KG1 (cell line): ENCODE measurements at regions not wholly inside any gene's neighbourhood (a gene's known extent, or its start where the extent isn't known, plus 50 kb on each side); places are given as distances from the start of the nearest gene placed in this dataset.

ENCODE experiments used
- DNase-seq: peaks from one replicate; lab custom pipeline; 2025; lab: John Stamatoyannopoulos, UW

- DNase-seq, result no peak
Measured at GRCh38 chr15:81595752-81596151, 221.7 kb upstream of the TMC3 start.

- no peak for DNase-seq
Measured at GRCh38 chr15:81589671-81590070, 215.7 kb upstream of the TMC3 start.

GRCh38 chr15:81575436-81576123 lies 201.6 kb upstream of the TMC3 start:
- no peak for DNase-seq

- DNase-seq, result no peak
Measured at GRCh38 chr15:81573098-81573746, 199.2 kb upstream of the TMC3 start.

- DNase-seq, result no peak
Measured at GRCh38 chr15:81572190-81572589, 198.2 kb upstream of the TMC3 start.

- no peak for DNase-seq
Measured at GRCh38 chr15:81569286-81570080, 195.5 kb upstream of the TMC3 start.

GRCh38 chr15:81567924-81568323 lies 193.9 kb upstream of the TMC3 start:
- DNase-seq, result no peak

- no peak for DNase-seq
Measured at GRCh38 chr15:81562986-81563385, 189.0 kb upstream of the TMC3 start.

- DNase-seq, result no peak
Measured at GRCh38 chr15:81560405-81560804, 186.4 kb upstream of the TMC3 start.

GRCh38 chr15:81558056-81558455 lies 184.0 kb upstream of the TMC3 start:
- DNase-seq, result no peak

GRCh38 chr15:81555346-81555745 lies 181.3 kb upstream of the TMC3 start:
- no peak for DNase-seq

GRCh38 chr15:81548365-81549130 lies 174.5 kb upstream of the TMC3 start:
- no peak for DNase-seq

GRCh38 chr15:81547521-81548132 lies 173.6 kb upstream of the TMC3 start:
- DNase-seq, result no peak

- DNase-seq, result no peak
Measured at GRCh38 chr15:81544385-81544784, 170.4 kb upstream of the TMC3 start.

GRCh38 chr15:81540909-81541308 lies 166.9 kb upstream of the TMC3 start:
- no peak for DNase-seq

GRCh38 chr15:81536356-81536755 lies 162.3 kb upstream of the TMC3 start:
- DNase-seq, result no peak

- DNase-seq, result no peak
Measured at GRCh38 chr15:81534124-81534523, 160.1 kb upstream of the TMC3 start.

GRCh38 chr15:81532001-81532400 lies 158.0 kb upstream of the TMC3 start:
- no peak for DNase-seq

- DNase-seq, result no peak
Measured at GRCh38 chr15:81531109-81531592, 157.1 kb upstream of the TMC3 start.

GRCh38 chr15:81530271-81530691 lies 156.3 kb upstream of the TMC3 start:
- DNase-seq, result no peak

- no peak for DNase-seq
Measured at GRCh38 chr15:81529481-81529880, 155.5 kb upstream of the TMC3 start.

GRCh38 chr15:81526029-81526428 lies 152.0 kb upstream of the TMC3 start:
- DNase-seq, result no peak
